Stimulated activated naive CD4-positive, alpha-beta T cell (primary cell): ENCODE measurements at regions not wholly inside any gene's neighbourhood (a gene's known extent, or its start where the extent isn't known, plus 50 kb on each side); places are given as distances from the start of the nearest gene placed in this dataset.
"Not testable (repeated sequence)": the region's sequence is repeated elsewhere in the genome, so short reads cannot be mapped to it uniquely, and the experiment has no call there.

Source experiments
- DNase-seq, 6 experiments: peaks; one replicate each; lab custom pipeline; 2025; lab: John Stamatoyannopoulos, UW

DNA sequence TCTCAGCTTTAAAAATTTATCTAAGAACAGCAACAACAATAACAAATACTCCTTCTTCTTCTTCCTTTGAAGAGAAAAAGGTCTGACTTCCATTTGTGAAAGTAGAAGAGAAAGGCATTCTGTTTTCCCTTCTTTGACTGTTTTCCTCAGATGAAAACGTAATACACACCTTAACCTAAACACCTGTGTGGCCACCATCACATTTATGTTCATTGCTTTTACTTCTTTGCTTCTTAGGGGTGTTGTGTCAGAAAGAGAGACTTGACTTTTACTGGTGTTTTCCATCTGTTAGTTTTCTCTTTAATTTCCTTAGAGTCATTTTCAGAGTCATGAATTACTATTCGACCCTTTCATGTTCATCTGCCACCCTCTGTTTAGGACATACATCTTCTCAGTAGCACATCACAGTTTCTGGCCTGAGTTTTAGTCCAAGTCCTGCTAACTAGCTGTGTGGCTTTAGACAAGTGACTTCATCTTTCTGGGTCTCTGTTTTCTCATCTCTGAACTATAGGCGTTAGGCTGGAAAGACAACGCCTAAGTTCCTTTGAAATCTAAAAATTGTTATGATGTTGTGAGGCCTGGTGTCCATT is 283.8 kb downstream of the GATA3 start:
- DNase-seq, result no peak

DNA sequence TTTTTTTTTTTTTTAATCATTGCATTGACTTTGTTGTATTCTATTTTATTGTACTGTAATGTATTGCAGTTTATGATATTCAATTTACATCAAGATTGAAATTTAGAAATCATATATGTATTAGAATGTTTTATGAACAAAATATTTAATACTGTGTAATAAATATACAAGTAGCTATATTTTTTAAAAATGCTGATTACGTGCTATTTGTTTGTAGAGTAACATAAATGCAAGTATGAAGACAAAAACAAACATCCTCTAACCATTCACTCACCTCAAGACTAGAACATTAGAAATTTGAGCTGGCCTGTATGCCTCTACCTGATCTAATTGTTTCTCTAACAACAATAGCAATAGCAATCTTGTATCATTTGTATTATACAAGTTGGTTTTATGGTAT is 290.3 kb downstream of the GATA3 start:
- DNase-seq, result no peak

DNA sequence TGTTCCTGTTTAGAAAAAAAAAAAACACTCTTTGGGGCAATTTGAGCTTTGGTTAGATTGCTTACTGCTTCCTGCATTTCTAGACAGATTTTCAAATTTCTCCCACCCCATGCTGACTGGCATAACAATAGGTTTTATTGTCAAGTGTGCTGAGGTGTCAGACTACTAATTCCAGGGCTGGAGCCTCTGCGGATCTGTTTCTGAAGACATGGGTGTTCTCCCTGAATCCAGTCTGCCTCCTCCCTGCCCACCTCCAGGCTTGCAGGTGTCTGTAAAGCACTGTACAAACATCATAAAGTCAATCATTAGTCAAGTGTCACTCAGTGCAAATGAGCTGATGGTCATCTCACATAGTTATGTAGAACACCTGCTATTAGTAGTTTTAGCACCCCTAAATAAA is 292.4 kb downstream of the GATA3 start:
- no peak for DNase-seq

DNA sequence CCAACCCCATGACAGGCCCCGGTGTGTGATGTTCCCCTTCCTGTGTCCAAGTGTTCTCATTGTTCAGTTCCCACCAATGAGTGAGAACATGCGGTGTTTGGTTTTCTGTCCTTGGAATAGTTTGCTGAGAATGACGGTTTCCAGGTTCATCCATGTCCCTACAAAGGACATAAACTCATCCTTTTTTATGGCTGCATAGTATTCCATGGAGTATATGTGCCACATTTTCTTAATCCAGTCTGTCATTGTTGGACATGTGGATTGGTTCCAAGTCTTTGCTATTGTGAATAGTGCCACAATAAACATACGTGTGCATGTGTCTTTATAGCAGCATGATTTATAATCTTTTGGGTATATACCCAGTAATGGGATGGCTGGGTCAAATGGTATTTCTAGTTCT is 293.1 kb downstream of the GATA3 start:
- not testable (repeated sequence) for DNase-seq

DNA sequence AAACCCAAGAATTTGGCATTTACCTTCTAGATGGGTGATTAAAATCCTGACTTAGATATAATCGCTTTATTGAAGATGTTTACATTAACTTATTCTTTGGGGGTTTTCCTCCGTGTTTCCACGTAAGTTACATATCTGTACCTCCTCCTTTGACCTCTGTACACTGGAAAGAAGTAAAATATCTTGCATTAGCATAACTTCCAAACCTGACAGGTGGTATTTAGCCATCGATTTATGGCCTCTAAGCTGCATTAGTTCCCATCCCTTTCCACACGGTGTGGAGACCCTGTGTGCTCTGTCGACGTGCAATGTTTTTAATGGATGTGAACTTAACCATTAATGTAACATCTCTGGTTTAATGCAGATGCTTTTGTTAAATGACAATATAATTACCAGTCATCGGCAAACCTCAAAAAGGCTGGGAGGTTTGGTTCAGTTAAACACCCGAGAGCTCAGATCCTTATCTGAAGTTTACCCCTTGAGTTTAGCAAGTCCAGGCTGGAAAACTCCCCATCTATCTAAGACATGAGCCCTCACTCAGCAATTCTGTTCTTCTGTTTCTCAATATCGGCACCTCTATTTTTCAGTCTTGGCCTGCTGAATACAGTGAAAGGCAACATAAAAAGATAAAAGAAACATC is 295.2 kb downstream of the GATA3 start:
- no peak for DNase-seq

DNA sequence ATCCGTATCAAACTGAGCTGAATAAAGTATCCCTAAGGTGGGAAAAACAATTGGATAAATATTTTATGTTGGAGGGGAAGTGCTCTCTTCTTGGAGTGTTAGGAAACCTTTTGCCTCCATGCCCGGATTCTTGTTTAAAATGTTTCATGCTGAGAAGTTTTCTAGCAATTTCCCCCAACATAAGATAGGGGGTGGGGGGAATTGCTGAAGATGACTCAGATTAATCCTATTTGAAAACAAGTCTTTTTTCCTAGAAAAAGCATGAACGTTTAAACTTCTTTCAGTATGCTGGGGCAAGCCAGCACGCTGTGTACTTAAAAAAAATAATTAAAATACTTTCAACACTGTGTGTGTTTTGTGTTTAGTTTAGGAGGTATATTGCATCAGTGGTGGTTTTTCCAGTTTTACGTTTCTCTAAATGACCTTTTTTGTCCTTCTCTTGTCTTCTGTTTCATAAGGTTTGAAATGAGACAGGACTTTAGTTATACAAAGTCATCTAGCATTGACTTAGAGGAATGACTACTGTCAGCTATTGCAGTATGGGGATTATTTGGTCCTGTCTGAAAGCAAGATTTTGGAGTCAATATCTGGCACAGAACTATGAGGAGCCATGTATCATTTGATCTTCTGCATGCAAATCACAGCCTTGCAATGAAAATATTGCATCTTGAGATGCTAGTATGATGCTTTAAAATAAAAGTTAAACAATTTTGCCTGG is 295.9 kb downstream of the GATA3 start:
- DNase-seq, result no peak

DNA sequence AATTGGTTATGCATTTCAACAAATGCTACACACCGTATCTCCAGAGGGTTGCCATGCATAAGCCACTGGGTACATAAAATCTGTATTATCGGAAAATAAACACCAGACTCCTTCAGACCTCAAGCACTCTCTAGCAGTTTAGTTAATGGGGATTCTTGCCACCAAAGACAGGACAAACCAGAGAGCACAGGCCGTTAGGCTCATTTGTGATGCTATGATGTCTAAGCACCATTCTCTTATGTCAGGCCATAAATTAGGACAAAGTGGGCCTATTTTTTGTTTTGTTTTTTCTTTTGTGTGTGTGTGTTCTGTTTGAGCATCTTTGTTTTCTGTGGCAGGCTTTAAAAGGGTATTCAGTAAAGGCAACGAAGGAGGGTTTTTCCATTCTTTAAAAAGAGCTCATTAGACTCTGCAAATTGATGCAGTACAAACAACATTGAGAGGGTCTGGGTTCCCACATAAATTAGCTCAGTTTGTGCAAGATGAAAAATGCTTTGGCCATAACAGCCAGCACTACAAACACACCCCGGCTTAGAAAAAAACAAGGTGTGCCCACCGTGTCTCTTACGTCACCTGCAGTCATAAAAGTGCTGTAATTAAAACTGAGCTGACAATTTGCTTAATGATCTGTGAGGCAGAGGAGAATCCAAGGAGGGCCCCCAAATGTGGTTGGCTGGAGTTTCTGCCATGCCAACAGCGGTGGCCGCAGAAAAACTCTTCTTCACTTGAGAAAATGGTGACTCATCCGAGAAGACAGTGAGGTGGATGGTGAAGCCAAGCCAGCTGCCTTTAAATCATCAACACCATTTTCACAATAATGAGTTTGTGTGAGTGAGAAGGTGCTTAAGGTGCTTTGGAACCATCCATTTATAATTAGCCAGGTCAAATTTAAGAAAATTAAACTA is 297.9 kb downstream of the GATA3 start:
- no peak for DNase-seq

DNA sequence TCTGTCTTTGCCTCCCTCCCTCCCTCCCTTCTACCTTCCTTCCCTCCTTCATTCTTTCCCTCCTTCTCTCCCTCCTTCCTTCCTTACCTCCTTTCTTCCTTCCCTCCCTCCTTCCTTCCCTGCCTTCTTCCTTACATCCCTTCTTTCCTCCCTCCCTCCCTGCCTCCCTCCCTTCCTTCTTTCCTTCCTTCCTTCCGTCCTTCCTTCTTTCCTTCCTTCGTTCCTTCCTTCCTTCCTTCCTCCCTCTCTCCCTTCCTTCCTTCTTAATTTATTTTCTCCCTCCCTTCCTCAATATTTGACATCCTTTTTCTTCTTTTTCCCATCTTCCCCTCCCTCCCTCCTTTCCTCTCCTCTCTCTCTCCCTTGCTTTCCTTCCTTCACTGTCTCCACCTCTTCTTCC is 301.8 kb downstream of the GATA3 start:
- DNase-seq, result no peak

DNA sequence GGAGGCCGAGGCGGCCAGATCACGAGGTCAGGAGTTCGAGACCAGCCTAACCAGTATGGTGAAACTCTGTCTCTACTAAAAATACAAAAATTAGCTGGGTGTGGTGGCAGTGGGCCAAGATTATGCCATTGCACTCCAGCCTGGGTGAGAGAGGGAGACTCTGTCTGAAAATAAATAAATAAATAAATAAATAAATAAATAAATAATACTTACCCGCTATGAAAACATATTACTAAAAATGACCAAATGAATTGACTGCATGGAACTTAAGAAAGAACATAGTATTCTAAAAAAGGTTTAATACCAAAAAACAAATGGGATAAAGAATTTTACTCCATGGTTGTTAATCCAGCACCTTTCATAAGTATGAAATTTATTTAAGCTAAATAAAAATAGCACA is 305.0 kb downstream of the GATA3 start:
- DNase-seq, result no peak

DNA sequence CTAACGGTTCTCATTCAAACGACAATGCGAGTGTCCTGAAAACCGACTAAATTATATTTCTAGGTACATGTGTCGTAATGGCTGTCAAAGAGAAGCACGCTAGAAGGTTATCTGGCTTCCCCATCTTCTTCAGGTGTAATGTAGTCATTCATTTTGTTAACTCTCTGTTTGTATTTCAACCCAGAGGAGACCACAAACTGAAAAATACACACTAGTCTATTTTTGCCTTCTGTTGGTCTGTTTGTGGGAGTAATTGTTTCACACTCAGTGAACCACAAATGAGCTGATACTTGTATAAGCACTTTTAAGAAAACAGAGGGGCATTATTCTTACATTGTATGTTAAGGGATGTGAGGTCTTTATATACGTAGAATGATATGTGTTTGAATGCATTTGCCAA is 305.9 kb downstream of the GATA3 start:
- DNase-seq, result no peak

DNA sequence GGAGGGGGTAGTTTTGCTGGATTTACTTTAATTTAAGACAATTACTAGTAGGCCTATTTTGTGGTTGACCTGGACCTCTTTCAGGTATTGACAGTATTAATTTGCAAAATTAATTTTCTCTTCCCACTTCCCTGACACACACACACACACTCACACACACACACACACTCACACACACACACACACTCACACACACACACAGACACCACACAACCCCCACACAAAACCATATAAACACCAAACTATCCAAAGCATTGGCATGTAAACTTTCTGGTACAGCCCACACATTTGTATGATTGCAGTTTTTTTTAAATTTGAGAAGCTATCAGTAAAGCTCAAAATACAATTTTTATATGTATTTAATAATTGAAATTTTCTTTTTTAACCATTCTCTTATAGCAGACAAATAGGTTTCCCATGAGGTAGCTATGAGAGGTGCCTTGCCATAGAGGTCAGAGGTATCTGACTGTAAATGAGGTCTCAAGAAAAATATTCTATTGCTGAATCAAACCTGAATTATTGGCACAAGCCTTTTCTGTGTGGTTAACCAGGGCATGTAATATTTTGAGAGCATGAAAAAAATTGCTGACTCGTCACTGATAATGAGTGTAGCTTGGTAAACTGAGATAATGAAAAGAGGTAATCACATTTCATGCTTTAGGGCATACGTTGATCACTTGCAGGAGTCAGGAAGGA is 306.5 kb downstream of the GATA3 start:
- no peak for DNase-seq

DNA sequence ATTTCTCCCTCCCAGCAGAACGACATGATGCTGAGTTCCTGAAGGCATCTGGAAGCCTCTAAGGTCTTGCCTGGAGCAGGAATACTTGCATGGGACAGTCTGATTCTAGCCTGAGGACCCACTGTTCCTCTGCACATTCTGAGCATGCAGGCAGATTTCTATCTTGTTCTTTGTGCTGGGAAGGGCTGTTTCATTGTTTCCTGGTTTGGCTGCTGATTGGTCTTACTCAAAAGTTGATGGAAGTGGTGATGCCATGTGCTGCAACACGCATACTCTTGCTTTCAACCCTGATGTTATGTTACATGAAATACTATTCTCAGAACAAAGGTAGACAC is 307.0 kb downstream of the GATA3 start:
- DNase-seq, result no peak

DNA sequence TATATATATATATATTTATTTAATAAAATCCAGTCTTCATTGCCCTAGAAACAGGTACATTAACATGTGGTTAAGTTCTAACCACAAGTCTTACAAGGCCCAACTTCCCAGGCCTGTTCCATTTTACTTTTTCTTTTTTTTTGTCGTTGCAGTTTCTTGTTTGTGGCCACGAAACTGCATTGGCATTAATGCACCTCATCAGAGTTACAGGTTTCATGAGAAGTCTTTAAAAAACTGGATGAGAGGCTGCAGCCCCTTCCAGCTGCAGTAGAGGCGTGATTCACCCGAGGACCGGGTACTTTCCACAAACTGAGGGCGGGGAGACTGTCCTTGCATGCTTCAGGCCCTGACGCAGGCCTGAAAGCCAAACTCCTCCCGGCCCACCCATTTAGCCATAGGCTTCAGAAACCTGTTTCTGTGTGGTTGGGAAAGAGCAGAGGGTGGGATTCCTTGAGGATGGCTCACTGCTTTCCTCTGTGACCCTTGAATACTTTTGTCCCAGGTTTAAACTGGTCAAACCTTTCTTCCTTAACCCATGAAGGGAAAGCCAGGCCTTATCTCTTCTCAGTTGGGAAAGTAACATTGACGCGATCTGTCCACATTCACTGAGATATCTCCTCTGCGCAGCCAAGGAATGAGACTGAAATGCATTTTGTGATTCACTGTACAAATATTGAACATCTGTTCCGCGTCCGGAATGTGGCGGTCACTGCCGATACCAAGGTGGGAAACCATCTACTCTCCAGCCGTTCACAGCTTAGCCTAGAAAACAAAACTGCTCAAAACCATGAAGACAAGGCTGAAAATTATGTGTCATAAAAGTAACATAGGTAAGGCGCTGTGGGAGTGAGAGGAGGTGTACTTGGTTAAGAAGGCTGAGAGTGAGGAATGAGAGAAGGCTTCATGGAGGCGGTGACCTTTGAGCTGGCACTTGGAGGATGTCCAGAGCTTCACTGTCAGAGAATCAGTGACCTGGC is 311.7 kb downstream of the GATA3 start:
- no peak for DNase-seq

DNA sequence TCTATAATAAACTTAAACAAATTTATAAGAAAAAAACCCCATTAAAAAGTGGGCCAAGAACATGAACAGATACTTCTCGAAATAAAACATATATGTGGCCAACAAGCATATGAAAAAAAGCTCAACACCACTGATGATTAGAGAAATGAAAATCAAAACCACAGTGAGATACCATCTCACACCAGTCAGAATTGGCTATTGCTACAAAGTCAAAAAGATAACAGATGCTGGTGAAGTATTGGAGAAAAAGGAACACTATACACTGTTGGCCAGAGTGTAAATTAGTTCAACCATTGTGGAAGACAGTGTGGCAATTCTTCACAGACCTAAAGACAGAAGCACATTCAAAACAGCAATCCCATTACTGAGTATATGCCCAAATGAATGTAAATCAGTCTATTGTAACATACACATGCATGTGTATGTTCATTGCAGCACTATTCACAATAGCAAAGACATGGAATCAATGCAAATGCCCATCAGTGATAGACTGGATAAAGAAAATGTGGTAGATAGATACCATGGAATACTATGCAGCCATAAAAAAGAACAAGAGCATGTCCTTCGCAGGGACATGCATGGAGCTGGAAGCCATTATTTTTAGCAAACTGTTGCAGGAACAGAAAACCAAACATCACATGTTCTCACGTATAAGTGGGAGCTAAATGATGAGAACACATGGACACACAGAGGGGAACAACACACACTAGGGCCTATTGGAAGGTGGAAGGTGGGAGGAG is 313.4 kb downstream of the GATA3 start:
- not testable (repeated sequence) for DNase-seq

DNA sequence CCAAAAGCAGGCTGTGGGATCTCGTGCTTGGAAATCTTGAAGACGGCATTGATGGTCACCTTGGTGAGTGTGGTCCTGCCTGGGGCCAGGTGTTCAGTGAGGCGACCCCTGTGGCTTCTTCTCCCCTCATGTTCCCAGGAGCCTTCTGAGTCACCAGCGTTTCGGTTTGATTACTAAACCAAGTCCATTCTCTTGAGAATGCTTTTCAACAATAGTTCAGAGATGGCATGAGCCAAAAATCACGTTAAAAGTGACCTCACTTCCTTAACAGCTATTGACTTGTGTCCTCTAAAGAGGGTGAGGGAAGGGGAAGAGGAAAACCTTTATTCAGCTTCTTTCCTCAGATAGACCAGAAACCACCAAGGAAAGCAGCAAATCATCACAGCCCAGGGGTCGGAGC is 315.2 kb downstream of the GATA3 start:
- DNase-seq, result no peak

DNA sequence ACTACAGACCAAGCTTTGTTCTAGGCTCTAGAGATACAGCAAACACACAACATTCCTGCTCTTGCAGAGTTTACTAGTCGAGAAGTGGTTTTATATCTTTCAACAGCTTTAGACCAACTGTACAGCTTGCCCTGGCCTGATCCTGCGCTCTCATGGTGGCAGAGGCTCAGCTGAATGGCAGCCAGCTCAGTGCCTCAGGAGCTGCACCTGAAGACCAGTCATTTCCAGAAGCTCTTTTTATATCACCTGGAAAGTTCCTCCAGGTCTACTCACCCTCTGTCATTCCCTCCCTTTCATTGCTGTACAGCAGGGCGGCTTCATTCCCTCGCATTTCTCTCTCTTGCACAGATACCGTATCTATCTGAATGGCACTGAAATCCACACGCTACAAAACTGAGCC is 319.8 kb downstream of the GATA3 start:
- no peak for DNase-seq

DNA sequence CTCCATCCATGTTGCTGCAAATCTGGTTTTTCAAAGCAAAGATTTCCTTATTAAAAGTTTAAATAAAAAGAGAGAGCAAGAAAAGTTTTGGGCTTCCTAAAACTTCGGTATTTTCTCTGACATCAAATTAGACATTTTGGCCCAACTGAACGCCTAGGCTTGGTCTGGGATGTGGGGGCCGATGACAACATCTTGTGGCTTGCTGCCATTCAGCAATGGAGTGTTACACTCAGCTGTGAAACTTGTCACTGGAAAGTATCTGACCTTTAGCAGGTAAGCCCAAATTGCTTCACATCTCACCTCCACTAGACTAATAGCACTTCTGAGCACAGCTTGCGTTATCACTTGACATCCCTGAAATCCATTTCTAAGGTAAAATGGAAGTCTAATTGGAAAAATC is 320.6 kb downstream of the GATA3 start:
- DNase-seq, result no peak

DNA sequence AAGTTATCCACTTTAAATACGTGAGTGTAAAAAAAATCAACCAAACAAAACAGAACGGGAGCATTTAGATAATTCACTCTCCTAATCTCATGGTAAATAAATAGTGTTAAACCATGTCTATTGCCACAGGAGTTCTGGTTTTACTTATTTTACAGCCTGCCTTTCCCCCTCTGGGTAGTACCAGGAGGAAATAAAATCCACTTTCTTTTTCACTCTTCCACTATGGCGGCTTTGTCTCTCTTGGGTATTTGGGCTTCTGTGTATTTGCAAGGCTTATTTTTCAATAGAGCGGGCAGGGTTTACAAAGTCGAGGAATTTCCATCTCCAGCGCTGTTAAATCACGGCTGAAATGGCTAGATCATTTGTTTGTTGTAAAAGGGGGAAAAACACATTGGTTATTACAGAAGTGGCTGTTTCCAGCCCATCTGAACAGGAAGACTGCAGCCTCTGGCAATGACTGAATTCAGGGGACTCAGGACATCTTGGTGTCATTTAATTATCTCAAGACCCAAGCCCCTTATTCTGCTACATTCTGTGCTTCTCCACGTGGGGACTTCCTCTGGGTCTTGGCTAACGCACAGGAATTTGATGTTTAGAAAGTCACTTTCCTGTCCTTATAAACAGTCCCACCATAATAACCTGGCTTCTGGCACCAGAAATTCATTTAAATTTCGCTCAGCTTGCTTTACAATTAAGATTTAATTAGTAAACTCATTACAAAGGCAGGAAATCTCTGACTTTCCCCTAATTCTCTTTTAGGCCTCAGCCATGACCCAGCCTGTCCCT is 323.9 kb downstream of the GATA3 start:
- DNase-seq, result no peak
